WTC11 (cell line): ENCODE measurements at regions not wholly inside any gene's neighbourhood (a gene's known extent, or its start where the extent isn't known, plus 50 kb on each side); places are given as distances from the start of the nearest gene placed in this dataset.

Experiments used
- ATAC-seq: fragments of 200-7000 bp; cut with Tn5 transposase; 2 replicates; pipeline ENCODE4 v1.10.0; 2021; ENCODE audit warnings: mild to moderate bottlenecking, moderate library complexity
- CTCF ChIA-PET: fragments of 300-600 bp; sonication (Branson Sonifier 250); formaldehyde crosslinking; loops from one replicate; lab custom pipeline; 2021; ENCODE audit warnings: antibody characterized with exemption; lab: Charles Lee
- POLR2A ChIA-PET: fragments of 350-600 bp; sonication (Branson Sonifier 250); formaldehyde crosslinking; loops from one replicate; lab custom pipeline; 2021; ENCODE audit warnings: antibody characterized with exemption; lab: Charles Lee
- DNase-seq: peaks from one replicate; pipeline ENCODE4 v3.0.0; 2021; ENCODE audit warnings: low spot score
- H3K27ac Mint-ChIP-seq: 2 replicates; pipeline ENCODE4 v1.8.0; 2021; ENCODE audit warnings: mixed read lengths
- H3K27me3 Mint-ChIP-seq: 2 replicates; pipeline ENCODE4 v1.8.0; 2021; ENCODE audit warnings: low read depth, mild to moderate bottlenecking, moderate library complexity, mixed read lengths
- H3K36me3 Mint-ChIP-seq: 2 replicates; pipeline ENCODE4 v1.8.0; 2021; ENCODE audit warnings: mixed read lengths
- H3K4me1 Mint-ChIP-seq: 2 replicates; pipeline ENCODE4 v1.8.0; 2022; ENCODE audit warnings: mixed read lengths
- H3K4me3 Mint-ChIP-seq: 2 replicates; pipeline ENCODE4 v1.8.0; 2021; ENCODE audit warnings: mild to moderate bottlenecking, moderate library complexity, mixed read lengths
- H3K9me3 Mint-ChIP-seq: 2 replicates; pipeline ENCODE4 v1.8.0; 2021; ENCODE audit warnings: mixed read lengths
- ATF1 ChIP-seq: sonication (generic); formaldehyde crosslinking; IDR thresholded peaks from 2 replicates; pipeline ENCODE4 v1.8.1; 2023; ENCODE audit warnings: mild to moderate bottlenecking, moderate library complexity, missing genetic modification reagents
- CREM ChIP-seq: sonication (generic); formaldehyde crosslinking; IDR thresholded peaks from 2 replicates; pipeline ENCODE4 v1.8.1; 2022; ENCODE audit warnings: mild to moderate bottlenecking, missing genetic modification reagents, moderate library complexity
- FOXP1 ChIP-seq: sonication (generic); formaldehyde crosslinking; IDR thresholded peaks from 2 replicates; pipeline ENCODE4 v1.8.0; 2022; ENCODE audit warnings: missing genetic modification reagents, mild to moderate bottlenecking, moderate library complexity, borderline replicate concordance
- GABPB1 ChIP-seq: sonication (generic); formaldehyde crosslinking; IDR thresholded peaks from 2 replicates; pipeline ENCODE4 v1.8.1; 2023; ENCODE audit warnings: mild to moderate bottlenecking, missing genetic modification reagents
- HMGA2 ChIP-seq: fragments of 250-450 bp; sonication (Bioruptor Pico); IDR thresholded peaks from 2 replicates; pipeline ENCODE4 v1.4.0; 2021; ENCODE audit warnings: mild to moderate bottlenecking, moderate library complexity
- JUN ChIP-seq: sonication (generic); formaldehyde crosslinking; IDR thresholded peaks from 2 replicates; pipeline ENCODE4 v1.8.0; 2023; ENCODE audit warnings: mild to moderate bottlenecking, missing genetic modification reagents
- KAT7 ChIP-seq: sonication (generic); formaldehyde crosslinking; IDR thresholded peaks from 2 replicates; pipeline ENCODE4 v1.8.1; 2023; ENCODE audit warnings: missing genetic modification reagents, mild to moderate bottlenecking, borderline replicate concordance
- NR3C1 ChIP-seq: sonication (generic); formaldehyde crosslinking; conservative IDR thresholded peaks from 2 replicates; pipeline ENCODE4 v1.8.1; 2023; ENCODE audit warnings: low read depth, mild to moderate bottlenecking, missing genetic modification reagents
- RELA ChIP-seq: sonication (generic); formaldehyde crosslinking; IDR thresholded peaks from 2 replicates; pipeline ENCODE4 v1.8.1; 2022; ENCODE audit warnings: missing genetic modification reagents, mild to moderate bottlenecking, borderline replicate concordance
- SMAD4 ChIP-seq: sonication (generic); formaldehyde crosslinking; IDR thresholded peaks from 2 replicates; pipeline ENCODE4 v1.8.0; 2022; ENCODE audit warnings: mild to moderate bottlenecking, missing genetic modification reagents
- SOX15 ChIP-seq: fragments of 250-450 bp; sonication (Bioruptor Pico); IDR thresholded peaks from 2 replicates; pipeline ENCODE4 v1.9.0; 2021; ENCODE audit warnings: mild to moderate bottlenecking
- TEAD4 ChIP-seq: sonication (generic); formaldehyde crosslinking; IDR thresholded peaks from 2 replicates; pipeline ENCODE4 v1.8.0; 2022; ENCODE audit warnings: mild to moderate bottlenecking, missing genetic modification reagents
- ZNF317 ChIP-seq: sonication (generic); formaldehyde crosslinking; IDR thresholded peaks from 2 replicates; pipeline ENCODE4 v1.8.1; 2023; ENCODE audit warnings: low read depth, mild to moderate bottlenecking, moderate library complexity, missing genetic modification reagents, borderline replicate concordance
- ZNF396 ChIP-seq: fragments of 250-450 bp; sonication (Bioruptor Pico); IDR thresholded peaks from 2 replicates; pipeline ENCODE4 v1.8.0; 2021; ENCODE audit warnings: mild to moderate bottlenecking, moderate library complexity, borderline replicate concordance
- TF ChIP-seq, protein P1 (sequence below): fragments of 250-450 bp; sonication (Bioruptor Pico); IDR thresholded peaks from 2 replicates; pipeline ENCODE4 v1.9.0; 2021; ENCODE audit warnings: mild to moderate bottlenecking, borderline replicate concordance
- TF ChIP-seq, protein P2 (sequence below): sonication (generic); formaldehyde crosslinking; IDR thresholded peaks from 2 replicates; pipeline ENCODE4 v1.8.0; 2022; ENCODE audit warnings: mild to moderate bottlenecking, missing genetic modification reagents
- TF ChIP-seq, protein P3 (sequence below): sonication (generic); formaldehyde crosslinking; IDR thresholded peaks from 2 replicates; pipeline ENCODE4 v1.8.1; 2022; ENCODE audit warnings: mild to moderate bottlenecking, moderate library complexity, missing genetic modification reagents
- TF ChIP-seq, protein P4 (sequence below): sonication (generic); formaldehyde crosslinking; IDR thresholded peaks from 2 replicates; pipeline ENCODE4 v1.8.0; 2023; ENCODE audit warnings: mild to moderate bottlenecking, missing genetic modification reagents
- TF ChIP-seq, protein P5 (sequence below): sonication (generic); formaldehyde crosslinking; IDR thresholded peaks from 2 replicates; pipeline ENCODE4 v1.8.1; 2023; ENCODE audit warnings: mild to moderate bottlenecking, missing genetic modification reagents, moderate library complexity

DNA sequence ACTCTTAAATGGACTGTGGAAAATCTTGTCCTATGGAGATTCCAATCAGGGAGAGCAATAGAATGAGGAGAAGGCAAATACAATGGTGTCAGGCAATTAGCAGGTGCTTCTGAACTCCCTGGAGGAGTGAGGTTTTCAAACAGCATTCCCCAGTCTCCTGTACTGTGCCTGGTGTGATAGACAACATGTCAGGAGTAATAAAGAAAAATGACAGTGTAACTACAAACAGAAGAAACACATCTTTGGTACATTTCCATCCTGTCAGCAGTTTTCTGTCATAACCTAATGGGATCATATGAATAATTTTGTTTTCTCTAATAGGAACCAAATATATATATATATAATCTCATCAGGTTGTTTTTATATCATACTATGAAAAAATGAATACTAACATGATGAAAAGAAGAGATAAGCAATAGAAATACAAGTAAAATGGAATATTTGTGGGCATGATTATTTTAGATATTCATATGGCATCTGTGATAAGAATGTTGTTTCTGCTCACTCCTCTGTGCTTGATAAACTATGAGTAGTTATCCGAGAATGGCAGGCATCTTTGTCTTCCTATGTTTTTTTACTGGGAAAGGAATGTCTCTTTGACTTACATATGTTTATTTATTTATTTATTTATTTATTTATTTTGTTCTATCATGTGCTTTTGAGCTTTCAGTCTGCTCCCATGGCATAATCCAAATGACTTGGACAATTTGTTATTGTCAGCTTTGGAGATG is 441.7 kb downstream of the TXNL1 start (continued):
- TF ChIP-seq, protein P1, sequence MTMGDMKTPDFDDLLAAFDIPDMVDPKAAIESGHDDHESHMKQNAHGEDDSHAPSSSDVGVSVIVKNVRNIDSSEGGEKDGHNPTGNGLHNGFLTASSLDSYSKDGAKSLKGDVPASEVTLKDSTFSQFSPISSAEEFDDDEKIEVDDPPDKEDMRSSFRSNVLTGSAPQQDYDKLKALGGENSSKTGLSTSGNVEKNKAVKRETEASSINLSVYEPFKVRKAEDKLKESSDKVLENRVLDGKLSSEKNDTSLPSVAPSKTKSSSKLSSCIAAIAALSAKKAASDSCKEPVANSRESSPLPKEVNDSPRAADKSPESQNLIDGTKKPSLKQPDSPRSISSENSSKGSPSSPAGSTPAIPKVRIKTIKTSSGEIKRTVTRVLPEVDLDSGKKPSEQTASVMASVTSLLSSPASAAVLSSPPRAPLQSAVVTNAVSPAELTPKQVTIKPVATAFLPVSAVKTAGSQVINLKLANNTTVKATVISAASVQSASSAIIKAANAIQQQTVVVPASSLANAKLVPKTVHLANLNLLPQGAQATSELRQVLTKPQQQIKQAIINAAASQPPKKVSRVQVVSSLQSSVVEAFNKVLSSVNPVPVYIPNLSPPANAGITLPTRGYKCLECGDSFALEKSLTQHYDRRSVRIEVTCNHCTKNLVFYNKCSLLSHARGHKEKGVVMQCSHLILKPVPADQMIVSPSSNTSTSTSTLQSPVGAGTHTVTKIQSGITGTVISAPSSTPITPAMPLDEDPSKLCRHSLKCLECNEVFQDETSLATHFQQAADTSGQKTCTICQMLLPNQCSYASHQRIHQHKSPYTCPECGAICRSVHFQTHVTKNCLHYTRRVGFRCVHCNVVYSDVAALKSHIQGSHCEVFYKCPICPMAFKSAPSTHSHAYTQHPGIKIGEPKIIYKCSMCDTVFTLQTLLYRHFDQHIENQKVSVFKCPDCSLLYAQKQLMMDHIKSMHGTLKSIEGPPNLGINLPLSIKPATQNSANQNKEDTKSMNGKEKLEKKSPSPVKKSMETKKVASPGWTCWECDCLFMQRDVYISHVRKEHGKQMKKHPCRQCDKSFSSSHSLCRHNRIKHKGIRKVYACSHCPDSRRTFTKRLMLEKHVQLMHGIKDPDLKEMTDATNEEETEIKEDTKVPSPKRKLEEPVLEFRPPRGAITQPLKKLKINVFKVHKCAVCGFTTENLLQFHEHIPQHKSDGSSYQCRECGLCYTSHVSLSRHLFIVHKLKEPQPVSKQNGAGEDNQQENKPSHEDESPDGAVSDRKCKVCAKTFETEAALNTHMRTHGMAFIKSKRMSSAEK: no peak
- TF ChIP-seq KAT7 (CRISPR knock-in tag) (no peak), NR3C1 (CRISPR knock-in tag) (no peak), JUN (CRISPR knock-in tag) (no peak)

DNA sequence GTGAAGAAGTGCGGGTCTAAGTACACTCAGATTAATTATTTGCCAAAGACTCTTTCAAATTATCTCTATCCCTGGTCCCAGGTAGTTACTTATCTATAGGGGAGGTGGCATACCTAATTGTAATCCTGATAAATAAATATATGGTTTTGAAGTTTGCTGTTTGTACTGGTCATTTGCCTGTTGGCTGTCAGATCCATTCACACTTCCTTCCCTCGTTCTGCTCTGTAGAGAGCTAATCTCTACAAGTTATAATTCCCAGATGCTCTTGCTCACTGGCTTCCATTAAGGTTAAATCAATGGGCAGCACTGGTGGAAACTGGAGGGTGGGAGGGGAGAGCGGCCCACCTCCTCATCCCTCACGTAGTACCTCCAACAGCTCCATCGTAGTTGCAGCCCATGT is 447.1 kb downstream of the TXNL1 start:
- no peak overlapping the region for H3K4me3 Mint-ChIP-seq
- no peaks in the 10 kb centered on the region for H3K4me1 Mint-ChIP-seq
- TF ChIP-seq ZNF396 (CRISPR knock-in tag): no peak
- TF ChIP-seq, all 79 proteins: peak for 0
- CTCF ChIA-PET: no interaction called here
- H3K36me3 Mint-ChIP-seq: no peaks in the 10 kb centered on the region
- no peak overlapping the region for H3K27ac Mint-ChIP-seq
- POLR2A ChIA-PET: no interaction called here
- ATAC-seq (no peak), DNase-seq (no peak)
- no peaks in the 10 kb centered on the region for H3K27me3 Mint-ChIP-seq
- H3K9me3 Mint-ChIP-seq: no peaks in the 10 kb centered on the region

DNA sequence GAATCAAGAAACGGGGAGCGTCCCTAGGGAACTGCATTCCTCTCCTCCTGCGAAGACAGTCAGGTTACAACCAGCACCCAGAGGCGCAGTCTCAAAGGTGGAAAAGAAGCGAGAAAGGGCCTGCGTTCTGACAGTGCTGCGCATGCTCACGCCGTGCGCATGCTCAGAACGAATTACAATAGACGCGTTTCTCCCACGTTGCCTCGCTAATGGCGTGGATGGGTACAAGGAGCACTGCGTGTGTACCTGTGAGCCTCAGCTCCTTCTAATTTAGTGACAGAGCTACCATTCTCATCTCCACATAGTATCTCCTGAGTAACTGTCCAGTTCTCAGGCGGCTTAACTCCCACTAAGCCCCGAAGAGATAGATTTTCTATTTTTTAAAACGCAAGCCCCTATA is 448.8 kb downstream of the TXNL1 start:
- H3K27ac Mint-ChIP-seq: no peak overlapping the region
- no peak overlapping the region for H3K4me3 Mint-ChIP-seq
- POLR2A ChIA-PET: no interaction called here

More for the DNA sequence above, 448.8 kb downstream of the TXNL1 start:
- no peak for TF ChIP-seq ZNF317 (CRISPR knock-in tag)
- no peak for TF ChIP-seq ATF1 (CRISPR knock-in tag)
- no peak for TF ChIP-seq FOXP1
- TF ChIP-seq, protein P2, sequence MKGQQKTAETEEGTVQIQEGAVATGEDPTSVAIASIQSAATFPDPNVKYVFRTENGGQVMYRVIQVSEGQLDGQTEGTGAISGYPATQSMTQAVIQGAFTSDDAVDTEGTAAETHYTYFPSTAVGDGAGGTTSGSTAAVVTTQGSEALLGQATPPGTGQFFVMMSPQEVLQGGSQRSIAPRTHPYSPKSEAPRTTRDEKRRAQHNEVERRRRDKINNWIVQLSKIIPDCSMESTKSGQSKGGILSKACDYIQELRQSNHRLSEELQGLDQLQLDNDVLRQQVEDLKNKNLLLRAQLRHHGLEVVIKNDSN (CRISPR knock-in tag): no peak
- no peak for TF ChIP-seq CREM (CRISPR knock-in tag)
- no peak for TF ChIP-seq NR3C1 (CRISPR knock-in tag)
- TF ChIP-seq, protein P3, sequence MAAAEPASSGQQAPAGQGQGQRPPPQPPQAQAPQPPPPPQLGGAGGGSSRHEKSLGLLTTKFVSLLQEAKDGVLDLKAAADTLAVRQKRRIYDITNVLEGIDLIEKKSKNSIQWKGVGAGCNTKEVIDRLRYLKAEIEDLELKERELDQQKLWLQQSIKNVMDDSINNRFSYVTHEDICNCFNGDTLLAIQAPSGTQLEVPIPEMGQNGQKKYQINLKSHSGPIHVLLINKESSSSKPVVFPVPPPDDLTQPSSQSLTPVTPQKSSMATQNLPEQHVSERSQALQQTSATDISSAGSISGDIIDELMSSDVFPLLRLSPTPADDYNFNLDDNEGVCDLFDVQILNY: no peak
- no peak for TF ChIP-seq RELA (CRISPR knock-in tag)
- no peak for TF ChIP-seq JUN (CRISPR knock-in tag)
- TF ChIP-seq SOX15: no peak
- TF ChIP-seq HMGA2: no peak
- no peak for TF ChIP-seq TEAD4 (CRISPR knock-in tag)
- TF ChIP-seq SMAD4: no peak
- no peak for TF ChIP-seq GABPB1 (CRISPR knock-in tag)
- TF ChIP-seq, protein P4, sequence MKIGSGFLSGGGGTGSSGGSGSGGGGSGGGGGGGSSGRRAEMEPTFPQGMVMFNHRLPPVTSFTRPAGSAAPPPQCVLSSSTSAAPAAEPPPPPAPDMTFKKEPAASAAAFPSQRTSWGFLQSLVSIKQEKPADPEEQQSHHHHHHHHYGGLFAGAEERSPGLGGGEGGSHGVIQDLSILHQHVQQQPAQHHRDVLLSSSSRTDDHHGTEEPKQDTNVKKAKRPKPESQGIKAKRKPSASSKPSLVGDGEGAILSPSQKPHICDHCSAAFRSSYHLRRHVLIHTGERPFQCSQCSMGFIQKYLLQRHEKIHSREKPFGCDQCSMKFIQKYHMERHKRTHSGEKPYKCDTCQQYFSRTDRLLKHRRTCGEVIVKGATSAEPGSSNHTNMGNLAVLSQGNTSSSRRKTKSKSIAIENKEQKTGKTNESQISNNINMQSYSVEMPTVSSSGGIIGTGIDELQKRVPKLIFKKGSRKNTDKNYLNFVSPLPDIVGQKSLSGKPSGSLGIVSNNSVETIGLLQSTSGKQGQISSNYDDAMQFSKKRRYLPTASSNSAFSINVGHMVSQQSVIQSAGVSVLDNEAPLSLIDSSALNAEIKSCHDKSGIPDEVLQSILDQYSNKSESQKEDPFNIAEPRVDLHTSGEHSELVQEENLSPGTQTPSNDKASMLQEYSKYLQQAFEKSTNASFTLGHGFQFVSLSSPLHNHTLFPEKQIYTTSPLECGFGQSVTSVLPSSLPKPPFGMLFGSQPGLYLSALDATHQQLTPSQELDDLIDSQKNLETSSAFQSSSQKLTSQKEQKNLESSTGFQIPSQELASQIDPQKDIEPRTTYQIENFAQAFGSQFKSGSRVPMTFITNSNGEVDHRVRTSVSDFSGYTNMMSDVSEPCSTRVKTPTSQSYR (CRISPR knock-in tag): no peak
- TF ChIP-seq, protein P5, sequence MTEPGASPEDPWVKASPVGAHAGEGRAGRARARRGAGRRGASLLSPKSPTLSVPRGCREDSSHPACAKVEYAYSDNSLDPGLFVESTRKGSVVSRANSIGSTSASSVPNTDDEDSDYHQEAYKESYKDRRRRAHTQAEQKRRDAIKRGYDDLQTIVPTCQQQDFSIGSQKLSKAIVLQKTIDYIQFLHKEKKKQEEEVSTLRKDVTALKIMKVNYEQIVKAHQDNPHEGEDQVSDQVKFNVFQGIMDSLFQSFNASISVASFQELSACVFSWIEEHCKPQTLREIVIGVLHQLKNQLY: no peak
- DNase-seq (no peak), ATAC-seq (no peak)
- H3K4me1 Mint-ChIP-seq: no peaks in the 10 kb centered on the region
- CTCF ChIA-PET: no interaction called here
- H3K9me3 Mint-ChIP-seq: no peaks in the 10 kb centered on the region
- no peaks in the 10 kb centered on the region for H3K36me3 Mint-ChIP-seq
- no peaks in the 10 kb centered on the region for H3K27me3 Mint-ChIP-seq
